HG03457 (cell line): ENCODE measurements at regions not wholly inside any gene's neighbourhood (a gene's known extent, or its start where the extent isn't known, plus 50 kb on each side); places are given as distances from the start of the nearest gene placed in this dataset.

Experiments
- ATAC-seq: cut with Tn5 transposase; IDR thresholded peaks from one replicate; pipeline ENCODE4 v1.9.1; 2021; ENCODE audit warnings: moderate number of reproducible peaks; ENCODE audit not compliant: unreplicated experiment

DNA sequence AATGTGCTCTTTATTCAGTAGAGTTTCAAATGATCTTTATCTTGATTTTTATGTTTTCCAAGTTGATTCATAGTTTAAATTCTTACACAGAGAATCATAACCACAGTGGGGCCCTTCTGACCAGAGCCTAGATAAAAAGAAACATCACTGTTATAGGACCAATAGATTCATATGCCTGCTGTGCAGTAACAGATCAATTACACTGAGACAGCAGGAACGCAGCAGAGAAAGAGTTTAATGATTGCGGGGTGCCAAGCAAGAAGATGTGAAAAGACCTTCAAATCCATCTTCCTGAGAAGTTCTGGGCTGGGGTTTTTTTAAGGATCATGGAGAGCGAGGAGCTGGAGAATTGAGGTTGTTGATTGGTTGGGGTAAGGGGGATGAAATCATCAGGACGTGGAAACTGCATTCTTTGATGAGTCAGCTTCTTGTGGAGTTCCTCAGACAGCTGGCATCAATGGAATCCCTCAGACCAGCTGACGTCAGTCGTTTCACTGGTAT is 346.6 kb downstream of the TBC1D4 start:
- no peak for ATAC-seq

GRCh38 chr13:75132701-75133695 is 349.0 kb downstream of the TBC1D4 start:
- no peak for ATAC-seq

DNA sequence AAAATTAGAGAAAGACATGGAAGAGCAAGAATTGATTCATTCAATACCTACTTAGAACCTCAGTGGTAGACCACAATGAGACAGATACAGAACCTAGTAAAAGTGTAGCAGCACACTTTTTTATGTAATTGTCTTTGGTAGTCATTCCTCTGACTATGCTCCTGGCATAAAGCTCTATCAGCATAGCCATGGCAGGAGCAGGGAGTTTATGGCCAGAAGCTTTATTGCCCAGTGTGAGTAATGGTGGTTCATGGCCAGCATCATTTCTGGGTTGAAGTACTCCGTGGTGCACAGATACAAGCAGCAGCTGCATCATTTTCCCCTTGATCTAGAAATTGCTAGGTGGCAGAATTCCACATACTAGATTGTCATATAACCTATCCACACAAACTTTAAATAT is 352.6 kb downstream of the TBC1D4 start:
- ATAC-seq = no peak

DNA sequence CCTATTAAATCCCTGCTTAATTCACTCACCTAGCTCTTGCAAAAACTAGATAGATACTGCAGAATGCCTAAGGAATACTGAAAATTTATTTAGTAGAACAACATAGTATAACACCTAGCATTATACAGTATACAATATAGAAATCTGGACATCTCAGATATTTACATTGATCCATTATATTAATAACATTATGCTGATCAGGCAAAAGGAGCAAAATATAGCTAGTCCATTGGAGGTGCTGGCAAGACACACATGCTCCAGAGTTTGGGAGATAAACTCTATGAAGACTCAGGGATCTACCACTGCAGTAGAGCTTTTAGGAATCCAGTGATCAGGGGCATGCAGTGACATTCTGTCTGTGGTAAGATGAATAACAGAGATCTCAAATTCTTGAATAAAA is 357.6 kb downstream of the TBC1D4 start:
- ATAC-seq = no peak

DNA sequence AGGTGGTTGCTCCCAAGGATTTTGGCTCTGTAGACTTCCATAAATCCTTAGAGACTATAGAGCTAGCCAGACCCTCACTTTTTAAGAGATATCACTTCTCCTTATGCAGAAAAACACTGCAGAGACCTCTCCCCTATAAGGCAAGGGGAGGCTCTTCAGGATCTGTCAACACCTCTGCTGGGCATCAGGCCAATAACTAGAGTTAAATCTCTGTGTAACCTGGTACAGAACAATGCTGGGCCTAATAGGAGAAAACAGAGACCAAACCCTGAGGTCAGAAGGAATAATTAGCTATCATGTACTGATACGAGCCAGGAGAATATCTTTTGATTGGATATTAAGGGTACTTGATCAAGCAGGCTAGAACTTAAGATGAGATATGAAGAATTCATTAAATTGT is 358.5 kb downstream of the TBC1D4 start:
- ATAC-seq = no peak

DNA sequence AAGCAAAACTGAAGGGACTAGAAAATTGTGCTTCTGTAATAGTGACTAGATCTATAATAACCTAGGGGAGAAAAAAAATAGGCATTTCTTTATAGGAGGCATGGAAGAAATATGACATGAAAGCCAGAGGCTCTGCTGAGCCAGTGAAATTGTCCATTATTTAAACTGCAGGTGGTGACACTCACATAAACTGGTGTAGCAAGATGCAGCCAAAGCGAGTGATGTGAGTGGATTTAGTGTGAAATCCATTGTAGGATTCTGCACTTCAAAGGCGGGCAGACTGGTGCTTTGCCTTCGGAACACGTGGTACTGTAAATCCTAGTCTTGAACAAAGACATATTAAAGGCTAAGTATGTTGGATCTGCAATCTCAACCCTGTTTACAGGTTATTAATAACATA is 361.9 kb downstream of the TBC1D4 start:
- no peak for ATAC-seq

DNA sequence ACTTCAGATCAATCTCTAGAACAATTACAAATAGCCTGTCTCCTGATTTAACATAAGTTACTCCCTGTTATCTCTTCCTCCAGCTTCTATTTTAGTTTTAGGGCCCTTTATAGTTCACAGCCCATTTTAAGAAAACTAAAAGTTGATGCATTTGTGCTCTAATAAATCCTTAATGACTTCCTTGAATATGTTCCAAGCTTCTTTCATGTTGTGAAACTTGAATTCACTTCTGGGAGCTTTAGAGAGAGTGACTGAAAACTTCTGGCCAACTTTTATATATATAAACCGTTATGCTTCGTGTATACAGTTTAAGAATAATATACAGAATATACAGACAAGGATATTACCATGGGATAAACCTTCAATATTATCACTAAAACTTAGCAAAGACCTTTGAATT is 366.8 kb downstream of the TBC1D4 start:
- no peak for ATAC-seq

DNA sequence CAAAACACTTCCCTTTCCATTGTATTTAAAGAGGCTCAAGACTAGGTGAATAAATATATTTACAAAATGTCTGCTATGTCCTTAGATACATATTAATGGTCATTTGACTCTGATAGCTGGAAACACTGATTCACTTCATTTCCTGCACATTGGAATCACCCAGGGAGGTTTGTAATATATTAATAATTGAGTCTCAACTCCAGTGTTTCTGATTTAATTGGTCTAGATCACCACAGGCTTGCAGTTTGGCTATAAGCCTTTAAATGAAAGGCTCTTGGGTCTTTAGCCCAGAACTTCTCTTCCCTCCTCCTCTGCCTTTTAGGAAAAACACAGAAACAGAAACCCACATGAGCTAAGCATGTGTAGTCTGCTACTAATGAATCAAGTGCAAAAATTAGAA is 378.0 kb downstream of the TBC1D4 start:
- no peak for ATAC-seq

DNA sequence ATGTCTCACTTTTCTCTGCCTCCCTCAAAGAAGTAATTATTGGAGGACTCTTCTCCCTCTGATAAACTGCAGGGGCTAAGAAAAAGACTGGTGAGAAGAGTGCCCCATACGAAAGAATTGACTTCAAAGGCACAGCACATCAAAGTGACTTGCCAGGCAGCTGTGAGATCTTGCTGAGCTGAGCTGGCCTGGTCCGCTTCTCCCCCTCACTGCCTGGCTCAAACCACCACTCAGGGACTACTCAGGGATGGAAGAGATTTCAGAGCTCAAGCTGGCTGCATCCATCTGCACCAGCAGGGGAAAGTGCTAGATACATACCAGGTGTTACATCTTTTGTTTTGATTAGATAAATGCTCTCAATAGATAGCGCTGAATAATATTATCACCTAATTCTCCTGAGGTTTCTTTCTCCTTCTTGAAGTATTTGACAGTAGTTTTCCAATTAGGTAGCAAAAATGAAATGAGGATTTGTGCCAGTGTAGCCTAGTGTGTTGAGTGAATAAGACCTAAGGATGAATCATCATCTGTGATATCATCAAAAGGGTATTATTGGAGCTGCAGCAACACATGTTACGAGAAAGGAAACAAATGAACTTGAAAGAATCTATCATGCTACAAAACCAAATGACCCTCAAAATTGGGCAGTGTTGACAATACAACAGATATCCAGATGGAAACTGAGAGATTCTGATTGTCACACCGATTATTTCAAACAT is 379.8 kb downstream of the TBC1D4 start:
- no peak for ATAC-seq

- ATAC-seq = no peak
Observed at GRCh38 chr13:75101348-75101747, 380.6 kb downstream of the TBC1D4 start.

GRCh38 chr13:75092143-75092542 is 389.8 kb downstream of the TBC1D4 start:
- no peak for ATAC-seq

DNA sequence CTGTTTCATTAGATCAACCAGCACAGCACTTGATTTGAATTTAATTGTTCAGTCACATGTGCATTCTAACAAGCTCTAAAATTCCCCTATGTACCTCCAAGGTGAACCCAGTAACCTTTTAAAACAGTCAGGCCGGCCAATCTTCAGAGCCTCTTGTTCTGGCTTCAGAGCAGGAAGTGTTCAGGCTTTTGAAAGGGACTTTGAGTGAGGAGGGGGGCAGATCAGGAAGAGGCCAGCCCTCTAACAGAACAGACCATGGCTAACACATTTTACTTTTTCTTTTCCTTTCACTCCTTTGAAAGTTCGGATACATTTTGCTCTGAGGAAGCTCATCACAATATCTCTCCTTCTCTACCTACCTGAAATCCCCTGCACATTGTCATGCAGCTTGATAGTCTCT is 390.3 kb downstream of the TBC1D4 start:
- ATAC-seq = no peak

- no peak for ATAC-seq
Observed at GRCh38 chr13:75090872-75091615, 390.9 kb downstream of the TBC1D4 start.

GRCh38 chr13:75088915-75089314 is 393.1 kb downstream of the TBC1D4 start:
- no peak for ATAC-seq

DNA sequence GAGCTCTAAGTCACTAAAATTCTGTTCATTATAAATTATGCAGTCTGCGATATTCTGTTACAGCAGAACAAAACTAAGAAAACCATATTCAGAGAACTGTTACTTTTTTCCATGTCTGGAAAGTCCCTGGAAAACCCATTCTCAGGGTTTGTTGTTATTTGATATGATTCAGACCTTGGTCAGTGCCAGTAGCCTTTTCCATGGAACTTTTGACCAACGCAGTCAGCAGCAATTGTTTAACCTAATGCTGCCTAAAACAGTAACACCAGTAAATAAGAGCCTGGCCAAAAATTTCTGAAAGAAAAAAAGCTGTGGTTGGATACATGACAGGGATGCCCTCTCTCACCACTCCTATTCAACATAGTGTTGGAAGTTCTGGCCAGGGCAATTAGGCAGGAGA is 402.7 kb downstream of the TBC1D4 start:
- no peak for ATAC-seq

- no peak for ATAC-seq
Observed at GRCh38 chr13:75076476-75076875, 405.5 kb downstream of the TBC1D4 start.

- no peak for ATAC-seq
Observed at GRCh38 chr13:75073786-75074185, 408.2 kb downstream of the TBC1D4 start.

DNA sequence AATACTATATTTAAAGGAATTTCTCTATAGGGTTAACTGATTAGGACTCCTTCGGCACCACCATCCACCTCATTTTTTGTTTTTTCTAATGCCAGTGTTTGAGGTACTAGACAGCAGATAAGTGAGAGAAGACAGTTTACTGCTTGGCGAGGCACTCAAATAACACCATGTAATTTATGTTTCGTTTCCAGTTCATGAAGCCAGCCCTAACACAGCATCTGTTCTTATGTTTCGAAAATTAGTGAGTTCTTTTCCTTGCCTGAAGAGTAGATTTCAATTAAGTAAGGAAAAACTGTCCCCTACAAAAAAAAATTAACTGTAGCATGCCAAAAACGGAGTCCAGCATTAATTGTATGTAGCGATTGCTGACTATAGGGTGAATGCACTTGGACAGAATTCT is 409.1 kb downstream of the TBC1D4 start:
- ATAC-seq = no peak

DNA sequence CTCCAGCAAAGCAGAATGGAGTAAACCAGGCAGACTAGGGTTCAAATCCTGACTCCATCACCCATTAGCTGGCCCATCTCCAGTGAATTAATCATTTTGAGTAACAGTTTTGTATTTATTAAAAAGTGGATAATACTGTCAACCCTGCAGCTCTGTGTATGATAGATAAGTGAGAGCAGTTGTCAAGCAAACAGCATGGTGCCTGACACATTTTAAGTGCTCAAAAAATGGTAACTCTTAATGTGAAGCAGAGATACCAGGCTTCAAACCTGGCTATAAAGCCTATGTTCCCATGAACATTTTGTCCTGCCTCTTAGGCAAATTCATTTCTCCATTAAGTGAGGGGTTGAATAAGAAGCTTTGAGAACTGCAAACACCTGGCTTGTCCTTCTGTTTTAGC is 409.6 kb downstream of the TBC1D4 start:
- no peak for ATAC-seq

- ATAC-seq = no peak
Observed at GRCh38 chr13:75071796-75072195, 410.2 kb downstream of the TBC1D4 start.

GRCh38 chr13:75071395-75071794 is 410.6 kb downstream of the TBC1D4 start:
- ATAC-seq = no peak
